ENCODE measurements at regions not wholly inside any gene's neighbourhood (a gene's known extent, or its start where the extent isn't known, plus 50 kb on each side); places are given as distances from the start of the nearest gene placed in this dataset.

GRCh38 chr3:14318646-14319045 is 83.8 kb upstream of the SLC6A6 start:
- DNase-seq, result no peak

- no peak for DNase-seq
Observed at GRCh38 chr3:14319654-14320182, 82.7 kb upstream of the SLC6A6 start.

- no peak for DNase-seq
Observed at GRCh38 chr3:14320219-14320618, 82.2 kb upstream of the SLC6A6 start.

- DNase-seq, result no peak
Observed at GRCh38 chr3:14322001-14322400, 80.4 kb upstream of the SLC6A6 start.

GRCh38 chr3:14322667-14323295 is 79.6 kb upstream of the SLC6A6 start:
- no peak for DNase-seq

- DNase-seq, result no peak
Observed at GRCh38 chr3:14323401-14324223, 78.8 kb upstream of the SLC6A6 start.

- no peak for DNase-seq
Observed at GRCh38 chr3:14324224-14324944, 78.0 kb upstream of the SLC6A6 start.

- DNase-seq, result no peak
Observed at GRCh38 chr3:14328422-14328821, 74.0 kb upstream of the SLC6A6 start.

- DNase-seq, result peak; percentile 92
Observed at GRCh38 chr3:14329116-14329830, 73.1 kb upstream of the SLC6A6 start.

- no peak for DNase-seq
Observed at GRCh38 chr3:14329842-14330241, 72.6 kb upstream of the SLC6A6 start.

GRCh38 chr3:14330508-14330907 is 71.9 kb upstream of the SLC6A6 start:
- DNase-seq, result no peak

GRCh38 chr3:14331251-14331650 is 71.2 kb upstream of the SLC6A6 start:
- no peak for DNase-seq

- DNase-seq, result no peak
Observed at GRCh38 chr3:14332392-14332791, 70.0 kb upstream of the SLC6A6 start.

- no peak for DNase-seq
Observed at GRCh38 chr3:14333215-14333614, 69.2 kb upstream of the SLC6A6 start.

GRCh38 chr3:14333621-14334020 is 68.8 kb upstream of the SLC6A6 start:
- no peak for DNase-seq

- no peak for DNase-seq
Observed at GRCh38 chr3:14334136-14334535, 68.3 kb upstream of the SLC6A6 start.

GRCh38 chr3:14334936-14335335 is 67.5 kb upstream of the SLC6A6 start:
- no peak for DNase-seq

- no peak for DNase-seq
Observed at GRCh38 chr3:14335774-14336748, 66.3 kb upstream of the SLC6A6 start.

GRCh38 chr3:14336749-14337598 is 65.4 kb upstream of the SLC6A6 start:
- DNase-seq, result no peak

- DNase-seq, result no peak
Observed at GRCh38 chr3:14337828-14338227, 64.6 kb upstream of the SLC6A6 start.

- DNase-seq, result no peak
Observed at GRCh38 chr3:14338242-14338641, 64.2 kb upstream of the SLC6A6 start.

Data from NCI-H748 treated with DMSO at 0.1 percent for 48 hours (cell line).